NCI-H2081 (cell line): ENCODE measurements at regions not wholly inside any gene's neighbourhood (a gene's known extent, or its start where the extent isn't known, plus 50 kb on each side); places are given as distances from the start of the nearest gene placed in this dataset.
A peak's percentile ranks its signal among the peaks of the same experiment; 100 is the strongest.

Experiments
- DNase-seq, 2 experiments: peaks; one replicate each; lab custom pipeline; 2025; lab: John Stamatoyannopoulos, UW

- no peak for DNase-seq
These were observed 107.8 kb upstream of the TENT5D start for GRCh38 chrX:80312448-80312847.

GRCh38 chrX:80316526-80316925 is 103.7 kb upstream of the TENT5D start:
- DNase-seq = no peak

GRCh38 chrX:80317646-80318045 is 102.6 kb upstream of the TENT5D start:
- no peak for DNase-seq

GRCh38 chrX:80331285-80331684 is 89.0 kb upstream of the TENT5D start:
- no peak for DNase-seq

GRCh38 chrX:80334583-80334982 is 85.7 kb upstream of the TENT5D start:
- DNase-seq = no peak

- peak in 1 of 2 experiments; percentile 1 for DNase-seq
These were observed 85.0 kb upstream of the TENT5D start for GRCh38 chrX:80335062-80335830.

- no peak for DNase-seq
These were observed 65.2 kb upstream of the TENT5D start for GRCh38 chrX:80354966-80355465.
